CD4-positive, alpha-beta T cell treated with Interleukin-10 for 1 hour (primary cell): ENCODE measurements at regions not wholly inside any gene's neighbourhood (a gene's known extent, or its start where the extent isn't known, plus 50 kb on each side); places are given as distances from the start of the nearest gene placed in this dataset.
"Not testable (repeated sequence)": the region's sequence is repeated elsewhere in the genome, so short reads cannot be mapped to it uniquely, and the experiment has no call there.

Source experiments
- DNase-seq: peaks from one replicate; pipeline ENCODE4 v3.0.0-alpha.2; 2020

GRCh38 chr6:63487103-63487813, 85.0 kb upstream of the LOC128125822 start:
- DNase-seq: no peak

DNA sequence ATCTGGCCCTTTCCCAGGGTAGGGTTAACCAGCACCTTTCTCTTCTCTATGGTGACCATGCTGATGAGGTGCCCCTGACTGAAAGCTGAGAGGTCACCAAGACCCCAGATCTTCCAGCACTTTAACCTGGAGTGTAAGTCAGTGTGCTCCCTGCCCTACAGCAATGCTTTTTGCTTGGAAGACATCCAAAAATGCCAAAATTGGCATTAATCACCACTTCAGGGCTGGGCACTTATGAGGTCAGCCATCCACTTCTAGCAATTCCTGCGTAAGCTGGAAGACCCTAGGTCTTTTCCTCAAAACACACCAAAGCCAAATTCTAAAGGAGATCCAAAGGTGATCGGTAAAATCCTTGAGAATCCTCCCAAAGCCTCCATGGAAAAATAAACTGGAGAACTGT, 81.2 kb upstream of the LOC128125822 start:
- DNase-seq: no peak

- no peak for DNase-seq
Measured at GRCh38 chr6:63492476-63492875, 79.8 kb upstream of the LOC128125822 start.

GRCh38 chr6:63493557-63493956, 78.7 kb upstream of the LOC128125822 start:
- DNase-seq: no peak

- DNase-seq: no peak
Measured at GRCh38 chr6:63496361-63496804, 75.9 kb upstream of the LOC128125822 start.

DNA sequence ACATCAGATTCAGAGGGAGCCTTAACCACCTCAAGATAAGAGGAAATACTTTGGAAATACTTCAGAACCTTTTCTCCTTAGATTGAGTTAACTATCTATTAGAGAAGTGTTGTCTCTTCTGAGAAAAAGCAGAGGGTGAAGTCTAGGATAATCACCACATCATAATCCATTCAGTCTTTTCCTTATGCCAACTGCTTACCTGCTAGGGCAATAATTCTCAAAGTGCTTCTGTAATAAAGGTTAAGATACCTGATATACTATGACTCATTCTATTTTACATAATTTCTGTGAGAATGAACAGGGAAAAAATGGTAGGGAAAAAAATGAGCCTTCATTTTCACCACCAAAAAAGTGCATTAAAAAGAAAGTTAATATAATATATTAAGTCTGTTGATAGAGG, 70.1 kb upstream of the LOC128125822 start:
- DNase-seq: no peak

DNA sequence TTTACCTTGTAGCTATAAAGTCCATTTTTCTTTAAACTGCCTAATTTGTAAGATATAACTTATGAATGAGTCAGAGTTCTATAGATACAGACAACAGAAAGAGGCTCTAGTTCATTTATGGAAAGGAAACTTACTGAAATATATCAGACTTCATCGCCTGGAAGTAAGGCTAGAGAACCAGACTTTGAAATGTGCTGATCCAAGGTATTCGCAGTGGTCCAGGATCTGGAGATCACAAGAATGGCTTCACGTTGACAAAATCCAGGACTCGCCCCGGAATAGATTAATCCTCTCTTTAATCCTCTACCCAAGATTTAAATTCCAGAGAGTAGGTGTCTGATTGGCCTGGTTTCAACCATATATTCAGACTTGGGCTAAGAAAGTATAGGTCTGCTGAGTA, 69.1 kb upstream of the LOC128125822 start:
- DNase-seq: no peak

DNA sequence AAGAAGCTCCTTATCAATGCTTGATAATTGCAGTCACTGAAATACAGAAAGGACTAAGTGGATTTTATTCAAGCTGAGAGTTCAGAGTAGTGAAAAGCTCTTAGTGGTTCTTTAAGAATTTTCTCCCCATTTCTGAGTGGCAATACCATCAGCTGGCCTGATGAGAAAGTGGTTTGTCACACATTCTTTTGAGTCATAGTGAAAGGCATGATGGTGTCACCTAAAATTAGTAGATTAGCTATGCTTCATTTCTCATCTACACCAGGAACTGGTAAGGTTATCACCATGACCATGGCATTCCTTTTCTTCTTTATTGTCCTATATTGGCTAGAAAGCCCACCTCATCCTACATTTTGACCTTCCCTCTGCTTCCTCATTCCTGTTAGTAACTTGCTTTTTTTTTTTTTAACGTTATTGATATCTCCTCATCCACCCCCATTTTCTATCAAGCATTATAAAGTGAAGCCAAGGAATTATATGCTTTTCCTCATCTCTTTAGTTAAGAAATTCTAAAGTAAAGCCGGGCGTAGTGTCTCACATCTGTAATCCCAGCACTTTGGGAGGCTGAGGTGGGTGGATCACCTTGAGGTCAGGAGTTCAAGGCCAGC, 67.4 kb upstream of the LOC128125822 start:
- no peak for DNase-seq

- no peak for DNase-seq
Measured at GRCh38 chr6:63507096-63507495, 65.2 kb upstream of the LOC128125822 start.

DNA sequence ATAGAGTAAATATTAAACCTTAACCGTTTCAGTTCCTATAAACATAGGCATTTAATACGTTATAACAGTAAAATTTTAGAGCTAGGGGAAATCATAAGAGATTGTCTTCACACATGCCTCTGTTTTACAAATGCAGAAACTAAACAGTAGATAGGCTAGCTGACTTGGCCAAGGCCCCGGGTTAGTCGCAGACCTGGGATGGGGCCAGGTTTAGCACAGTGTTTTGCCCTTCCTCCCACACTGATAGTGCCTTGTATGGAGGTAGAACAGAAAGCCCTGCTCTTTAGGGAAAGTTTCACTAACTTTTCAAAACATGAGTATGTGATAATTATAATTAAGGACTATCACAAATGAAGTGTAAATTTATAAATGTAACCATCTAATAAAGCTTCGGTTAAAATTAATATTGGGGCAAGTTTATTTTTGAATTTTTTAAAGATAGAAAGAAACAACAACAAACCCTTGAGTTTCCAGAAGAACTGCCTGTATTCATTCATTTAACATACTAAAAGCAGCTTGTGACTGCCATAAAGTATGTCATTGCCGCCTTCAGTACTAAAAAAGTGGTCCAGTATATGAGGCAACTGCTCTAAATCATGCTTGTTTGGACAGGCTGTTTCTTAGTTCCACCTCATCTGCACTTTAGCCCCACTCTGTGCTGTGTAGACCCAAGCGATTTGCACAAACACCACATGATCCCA, 62.5 kb upstream of the LOC128125822 start:
- DNase-seq: no peak

GRCh38 chr6:63510353-63510686, 62.0 kb upstream of the LOC128125822 start:
- DNase-seq: no peak

DNA sequence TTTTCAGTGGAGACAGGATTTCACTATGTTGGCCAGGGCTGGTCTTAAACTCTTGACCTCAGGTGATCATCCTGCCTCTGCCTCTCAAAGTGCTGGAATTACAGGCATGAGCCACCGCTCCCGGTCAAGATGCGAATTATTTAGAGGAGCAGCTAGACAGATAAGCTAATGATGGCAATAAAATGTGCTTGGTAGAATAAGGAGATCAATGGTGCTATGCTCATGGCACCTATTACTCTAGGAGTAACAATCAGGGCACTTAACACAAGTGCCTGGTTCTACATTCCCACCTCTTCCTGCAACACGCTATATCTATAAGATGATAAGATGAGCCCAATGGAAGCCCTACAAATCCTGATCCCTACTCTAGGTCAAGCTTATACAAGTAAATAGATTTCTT, 61.4 kb upstream of the LOC128125822 start:
- no peak for DNase-seq

DNA sequence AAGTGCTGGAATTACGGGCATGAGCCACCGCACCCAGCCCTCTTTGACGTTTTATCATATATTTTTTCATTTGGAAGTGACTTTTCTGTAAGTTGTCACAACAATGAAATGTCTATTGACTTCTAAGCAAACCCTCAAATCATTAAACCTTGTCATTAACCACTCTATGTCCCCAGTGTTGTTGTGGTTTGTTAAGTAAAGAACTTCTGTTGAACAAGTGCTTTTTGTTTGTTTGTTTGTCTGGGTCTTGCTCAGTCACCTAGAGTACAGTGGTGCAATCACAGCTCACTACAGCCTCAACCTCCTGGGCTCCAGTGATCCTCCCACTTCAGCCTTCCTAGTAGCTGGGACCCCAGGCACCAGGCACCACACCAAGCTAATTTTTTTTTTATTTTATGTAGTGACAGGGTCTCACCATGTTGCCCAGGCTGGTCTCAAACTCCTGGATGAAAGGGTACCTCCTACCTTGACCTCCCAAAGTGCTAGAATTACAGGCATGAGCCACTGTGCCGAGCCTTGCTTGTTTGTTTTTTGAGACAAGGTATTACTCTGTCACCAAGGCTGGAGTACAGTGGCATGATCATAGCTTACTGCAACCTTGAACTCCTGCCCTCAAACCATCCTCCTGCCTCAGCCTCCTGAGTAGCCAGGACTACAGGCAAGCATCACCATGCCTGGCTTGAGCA, 57.6 kb upstream of the LOC128125822 start:
- no peak for DNase-seq

- DNase-seq: not testable (repeated sequence)
Measured at GRCh38 chr6:63515227-63515626, 57.1 kb upstream of the LOC128125822 start.

DNA sequence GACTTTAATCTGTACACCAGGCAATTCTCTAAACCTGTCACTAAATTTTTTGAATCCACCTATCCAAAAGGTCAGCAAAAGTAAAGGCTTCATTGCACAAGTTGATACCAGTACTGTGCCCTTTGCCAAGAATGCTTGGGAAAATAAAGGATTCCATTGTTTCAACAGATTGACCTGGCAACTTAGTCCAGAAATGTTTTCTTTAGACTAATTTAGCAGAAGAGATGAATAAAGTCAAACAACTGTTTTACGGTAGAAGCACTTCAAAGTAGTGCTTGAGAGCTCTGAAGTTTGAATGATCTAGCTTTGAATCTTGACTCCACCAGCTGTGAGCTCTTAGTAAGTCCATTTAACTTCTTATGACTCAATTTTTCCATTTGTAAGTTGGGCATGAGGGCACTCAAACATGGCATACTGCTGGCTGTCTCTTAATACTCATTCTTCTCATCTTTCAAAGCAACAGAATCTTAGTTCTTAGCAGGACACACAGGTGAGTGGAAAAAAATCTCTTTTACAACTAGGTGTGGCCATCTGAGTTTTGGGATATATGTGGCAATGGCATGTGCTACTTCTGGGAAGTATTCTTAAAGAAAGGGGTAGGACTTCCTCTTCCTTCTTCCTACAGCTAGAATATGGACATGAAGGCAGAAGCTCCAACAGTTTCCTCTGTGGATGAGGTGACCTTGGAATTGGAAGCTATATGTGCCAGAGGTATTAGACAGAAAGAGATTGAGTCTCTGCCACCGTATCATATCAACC, 55.9 kb upstream of the LOC128125822 start:
- DNase-seq: no peak

GRCh38 chr6:63517221-63517620, 55.1 kb upstream of the LOC128125822 start:
- DNase-seq: no peak

DNA sequence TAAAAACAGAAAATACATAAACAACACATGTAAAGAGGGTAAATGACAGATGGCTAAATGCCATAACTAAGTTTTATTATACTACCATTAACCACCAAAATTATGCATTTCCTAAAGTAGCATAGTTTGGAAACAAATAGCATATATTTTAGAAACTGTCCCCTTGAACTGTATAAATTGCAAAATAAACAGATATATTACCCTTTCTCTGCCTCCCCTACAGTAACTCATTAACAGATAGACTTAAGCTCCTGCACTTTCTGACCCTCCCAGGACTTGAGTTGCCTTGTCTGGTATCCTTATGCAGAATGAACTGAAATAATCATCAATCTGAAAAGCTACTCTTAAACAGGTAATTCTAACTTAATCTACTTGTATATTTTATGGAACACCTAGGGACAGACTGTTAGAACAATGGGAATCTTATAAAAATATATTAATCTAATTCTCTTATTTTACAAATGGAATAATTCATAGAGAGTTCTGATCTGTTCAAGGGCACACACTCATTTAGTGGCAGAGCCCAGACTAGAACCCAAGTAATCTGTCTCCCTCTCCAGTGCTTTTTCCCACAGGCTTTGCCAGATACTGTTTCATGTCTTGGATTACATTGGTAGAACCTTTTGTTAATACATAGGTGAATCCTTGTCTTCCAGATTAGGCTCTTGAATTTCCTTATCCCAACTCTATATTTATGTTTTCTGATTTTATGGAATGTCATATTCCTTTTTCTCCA, 50.6 kb upstream of the LOC128125822 start:
- DNase-seq: no peak
